ENCODE measurements at regions not wholly inside any gene's neighbourhood (a gene's known extent, or its start where the extent isn't known, plus 50 kb on each side); places are given as distances from the start of the nearest gene placed in this dataset.
A peak's percentile ranks its signal among the peaks of the same experiment; 100 is the strongest.

DNA sequence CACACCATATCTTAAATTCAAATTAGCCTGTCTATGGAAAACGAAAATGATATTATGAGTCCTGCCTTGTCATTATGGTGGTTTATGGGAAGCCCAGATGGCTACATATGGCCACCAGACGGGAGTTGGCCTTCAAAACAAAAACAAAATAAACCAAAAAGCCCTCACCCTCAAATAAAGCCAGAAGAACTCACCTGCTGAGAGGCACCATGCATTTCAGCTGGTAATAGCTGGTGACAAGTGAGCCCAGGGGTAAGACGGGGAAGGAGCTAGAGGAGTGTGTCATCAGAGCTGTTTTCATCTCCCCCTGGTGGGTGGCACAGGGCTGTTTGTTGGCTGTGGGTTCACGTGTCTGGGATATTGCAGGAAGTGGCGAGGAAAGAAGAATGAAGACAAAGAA lies 152.9 kb downstream of the EFNB2 start:
- no peaks in the 10 kb centered on the region for H3K36me3 Mint-ChIP-seq (ENCODE audit: low read depth)
- H3K4me1 Mint-ChIP-seq (ENCODE audit: low read depth) = peaks cover 32% of the 10 kb centered on the region
- DNase-seq (ENCODE audit: low spot score) = no peak
- H3K9me3 Mint-ChIP-seq (ENCODE audit: low read depth) = no peaks in the 10 kb centered on the region
- TF ChIP-seq, protein P1, sequence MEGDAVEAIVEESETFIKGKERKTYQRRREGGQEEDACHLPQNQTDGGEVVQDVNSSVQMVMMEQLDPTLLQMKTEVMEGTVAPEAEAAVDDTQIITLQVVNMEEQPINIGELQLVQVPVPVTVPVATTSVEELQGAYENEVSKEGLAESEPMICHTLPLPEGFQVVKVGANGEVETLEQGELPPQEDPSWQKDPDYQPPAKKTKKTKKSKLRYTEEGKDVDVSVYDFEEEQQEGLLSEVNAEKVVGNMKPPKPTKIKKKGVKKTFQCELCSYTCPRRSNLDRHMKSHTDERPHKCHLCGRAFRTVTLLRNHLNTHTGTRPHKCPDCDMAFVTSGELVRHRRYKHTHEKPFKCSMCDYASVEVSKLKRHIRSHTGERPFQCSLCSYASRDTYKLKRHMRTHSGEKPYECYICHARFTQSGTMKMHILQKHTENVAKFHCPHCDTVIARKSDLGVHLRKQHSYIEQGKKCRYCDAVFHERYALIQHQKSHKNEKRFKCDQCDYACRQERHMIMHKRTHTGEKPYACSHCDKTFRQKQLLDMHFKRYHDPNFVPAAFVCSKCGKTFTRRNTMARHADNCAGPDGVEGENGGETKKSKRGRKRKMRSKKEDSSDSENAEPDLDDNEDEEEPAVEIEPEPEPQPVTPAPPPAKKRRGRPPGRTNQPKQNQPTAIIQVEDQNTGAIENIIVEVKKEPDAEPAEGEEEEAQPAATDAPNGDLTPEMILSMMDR (IDR thresholded peaks at IDR 0.05) = peak; percentile 32
- no peak overlapping the region for H3K4me3 Mint-ChIP-seq (ENCODE audit: unreplicated experiment)
- no peaks in the 10 kb centered on the region for H3K27me3 Mint-ChIP-seq (ENCODE audit: low read depth)
- H3K27ac Mint-ChIP-seq (ENCODE audit: unreplicated experiment) = no peak overlapping the region

DNA sequence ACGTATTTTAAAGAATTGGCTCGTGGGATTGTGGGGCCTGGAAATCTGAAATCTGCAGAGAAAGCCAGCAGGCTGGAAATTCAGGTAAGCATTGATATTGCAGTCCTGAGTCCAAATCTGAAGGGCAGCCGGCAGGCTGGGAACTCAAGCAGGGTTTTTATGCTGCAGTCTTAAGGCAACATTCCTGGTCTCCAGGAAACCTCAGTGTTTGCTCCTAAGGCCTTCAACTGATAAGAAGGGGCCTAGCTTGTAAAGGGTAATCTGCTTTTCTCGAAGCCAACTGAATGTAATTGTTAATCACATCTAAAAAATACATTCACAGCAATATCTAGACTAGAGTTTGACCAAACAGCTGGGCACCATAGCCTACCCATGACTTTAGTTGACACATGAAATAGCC lies 154.4 kb downstream of the EFNB2 start:
- Mint-ChIP-seq H3K27me3 (ENCODE audit: low read depth) (no peaks in the 10 kb centered on the region), H3K9me3 (ENCODE audit: low read depth) (no peaks in the 10 kb centered on the region), H3K4me1 (ENCODE audit: low read depth) (peaks cover 45% of the 10 kb centered on the region), H3K36me3 (ENCODE audit: low read depth) (no peaks in the 10 kb centered on the region), H3K27ac (ENCODE audit: unreplicated experiment) (no peak overlapping the region), H3K4me3 (ENCODE audit: unreplicated experiment) (no peak overlapping the region)
- no peak for DNase-seq (ENCODE audit: low spot score)
- TF ChIP-seq, protein P1 (IDR thresholded peaks at IDR 0.05) = no peak

DNA sequence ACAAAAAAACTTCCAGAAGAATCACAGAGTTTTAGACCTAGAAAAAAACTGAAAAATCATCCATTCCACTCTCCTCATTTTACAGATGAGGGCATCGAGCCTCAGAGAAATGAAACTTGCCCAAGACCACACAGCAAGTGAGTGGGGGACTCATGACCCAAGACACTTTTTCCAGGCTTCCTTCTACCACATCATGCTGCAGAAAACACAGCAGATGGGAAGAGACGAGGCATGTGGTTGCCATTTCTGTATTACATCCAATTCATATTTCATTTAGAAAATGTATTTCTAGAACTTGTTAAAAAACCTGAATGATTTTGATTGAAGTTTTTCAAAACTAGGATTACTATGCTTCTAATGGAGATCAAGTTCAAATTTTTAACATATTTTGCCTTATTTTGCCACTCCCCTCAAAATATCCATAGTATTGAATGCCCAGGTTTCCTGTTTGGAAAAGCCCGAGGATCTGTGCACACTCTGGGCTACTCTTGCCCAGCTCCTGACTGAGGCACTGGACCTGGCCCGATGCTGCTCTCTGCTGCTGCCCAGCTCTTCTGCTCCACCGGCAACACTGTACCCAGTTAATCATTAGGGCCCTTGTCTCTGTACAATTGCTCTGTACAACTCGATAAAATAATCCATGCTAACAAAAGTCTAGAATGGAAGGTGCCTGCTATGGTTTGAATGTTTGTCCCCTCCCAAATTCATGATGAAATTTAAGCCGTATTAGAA lies 157.4 kb downstream of the EFNB2 start:
- H3K27me3 Mint-ChIP-seq (ENCODE audit: low read depth) = no peaks in the 10 kb centered on the region
- TF ChIP-seq, protein P1 (IDR thresholded peaks at IDR 0.05) = peak; percentile 17
- H3K27ac Mint-ChIP-seq (ENCODE audit: unreplicated experiment) = no peak overlapping the region
- DNase-seq (ENCODE audit: low spot score) = no peak
- H3K9me3 Mint-ChIP-seq (ENCODE audit: low read depth) = no peaks in the 10 kb centered on the region
- H3K36me3 Mint-ChIP-seq (ENCODE audit: low read depth) = no peaks in the 10 kb centered on the region
- peaks cover 64% of the 10 kb centered on the region for H3K4me1 Mint-ChIP-seq (ENCODE audit: low read depth)
- no peak overlapping the region for H3K4me3 Mint-ChIP-seq (ENCODE audit: unreplicated experiment)

DNA sequence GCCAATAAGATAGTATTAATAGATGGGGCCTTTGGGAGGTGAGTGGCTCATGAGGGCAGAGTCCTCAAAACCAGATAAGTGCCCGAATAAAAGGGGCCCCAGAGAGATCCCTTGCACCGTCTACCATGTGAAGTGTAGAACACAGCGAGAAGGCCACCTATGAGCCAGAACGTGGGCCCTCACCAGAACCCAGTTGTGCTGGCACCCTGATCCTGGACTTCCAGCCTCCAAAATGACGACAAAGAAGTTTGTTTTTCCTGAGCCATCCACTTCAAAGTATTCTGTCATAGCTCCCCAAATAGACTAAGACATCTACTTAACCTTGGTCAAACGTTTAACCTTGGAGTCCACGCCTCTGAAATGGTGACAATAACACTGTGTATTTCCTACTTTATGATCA lies 158.1 kb downstream of the EFNB2 start:
- no peaks in the 10 kb centered on the region for H3K9me3 Mint-ChIP-seq (ENCODE audit: low read depth)
- H3K36me3 Mint-ChIP-seq (ENCODE audit: low read depth) = no peaks in the 10 kb centered on the region
- H3K27me3 Mint-ChIP-seq (ENCODE audit: low read depth) = no peaks in the 10 kb centered on the region
- no peak for DNase-seq (ENCODE audit: low spot score)
- TF ChIP-seq, protein P1 (IDR thresholded peaks at IDR 0.05) = no peak
- H3K4me3 Mint-ChIP-seq (ENCODE audit: unreplicated experiment) = no peak overlapping the region
- H3K4me1 Mint-ChIP-seq (ENCODE audit: low read depth) = peaks cover 66% of the 10 kb centered on the region
- H3K27ac Mint-ChIP-seq (ENCODE audit: unreplicated experiment) = no peak overlapping the region

DNA sequence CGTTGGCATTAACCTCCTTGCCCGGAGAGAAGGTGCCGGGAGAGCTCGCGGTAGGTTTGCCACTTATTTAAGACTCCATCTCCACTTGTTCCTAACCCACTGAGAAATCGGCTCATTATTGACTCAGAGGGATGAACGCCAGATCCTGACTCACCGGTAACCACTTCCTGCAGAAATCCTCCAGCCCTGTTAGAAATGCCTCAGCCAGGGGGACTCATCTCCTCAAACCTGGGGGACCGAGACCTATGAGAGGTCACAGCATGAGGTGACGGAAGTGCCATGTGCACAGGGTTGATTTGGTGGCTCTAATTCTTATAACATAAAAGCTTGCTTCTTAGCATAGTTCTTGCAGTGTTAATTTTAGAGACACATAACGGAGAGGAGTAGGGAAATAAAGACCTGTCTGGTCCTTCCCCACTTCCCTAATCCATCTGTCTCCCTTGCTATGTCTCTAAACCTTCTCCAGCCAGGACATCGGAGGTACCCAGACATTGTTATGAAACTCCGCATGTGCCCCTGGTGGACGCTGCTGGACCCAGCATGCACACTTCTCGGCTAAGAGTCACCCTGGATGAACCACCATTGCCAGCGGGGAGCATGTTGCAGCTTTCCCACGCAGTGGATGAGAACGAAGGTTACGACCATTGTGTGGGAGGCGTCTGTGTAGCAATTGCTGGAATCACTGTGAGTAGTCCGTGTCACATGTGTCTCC lies 158.9 kb downstream of the EFNB2 start:
- TF ChIP-seq, protein P1 (IDR thresholded peaks at IDR 0.05) = peak; percentile 55
- Mint-ChIP-seq H3K27ac (ENCODE audit: unreplicated experiment) (peak overlapping the region; percentile 34), H3K27me3 (ENCODE audit: low read depth) (no peaks in the 10 kb centered on the region), H3K4me1 (ENCODE audit: low read depth) (peaks cover 63% of the 10 kb centered on the region), H3K36me3 (ENCODE audit: low read depth) (no peaks in the 10 kb centered on the region), H3K9me3 (ENCODE audit: low read depth) (no peaks in the 10 kb centered on the region), H3K4me3 (ENCODE audit: unreplicated experiment) (no peak overlapping the region)
- DNase-seq (ENCODE audit: low spot score) = no peak

Data from chondrocyte (in vitro differentiated cells).